ENCODE measurements at regions not wholly inside any gene's neighbourhood (a gene's known extent, or its start where the extent isn't known, plus 50 kb on each side); places are given as distances from the start of the nearest gene placed in this dataset.

- Histone ChIP-seq H3F3A (ENCODE audit: control insufficient read depth, insufficient read depth) (no peaks in the 10 kb centered on the region), H4K20me1 (ENCODE audit: control insufficient read depth, insufficient read depth, low read depth, low read length) (no peaks in the 10 kb centered on the region), H3K27me3 (ENCODE audit: control insufficient read depth, low read length) (peaks cover 4% of the 10 kb centered on the region), H3K36me3 (ENCODE audit: control insufficient read depth, low read length) (no peaks in the 10 kb centered on the region), H3K4me1 (ENCODE audit: control insufficient read depth, low read length) (no peaks in the 10 kb centered on the region), H3K9me2 (replicated peaks; ENCODE audit: control insufficient read depth, low read length) (no peaks in the 10 kb centered on the region), H3K4me3 (ENCODE audit: low read length) (no peak overlapping the region), H3K27ac (ENCODE audit: low read depth, low read length) (no peak overlapping the region), H3K4me2 (ENCODE audit: low read length) (no peak overlapping the region), H3K79me2 (ENCODE audit: control insufficient read depth, low read length) (no peaks in the 10 kb centered on the region), H3K9me3 (ENCODE audit: control insufficient read depth, insufficient read depth, low read length) (no peaks in the 10 kb centered on the region)
- TF ChIP-seq, protein P1, sequence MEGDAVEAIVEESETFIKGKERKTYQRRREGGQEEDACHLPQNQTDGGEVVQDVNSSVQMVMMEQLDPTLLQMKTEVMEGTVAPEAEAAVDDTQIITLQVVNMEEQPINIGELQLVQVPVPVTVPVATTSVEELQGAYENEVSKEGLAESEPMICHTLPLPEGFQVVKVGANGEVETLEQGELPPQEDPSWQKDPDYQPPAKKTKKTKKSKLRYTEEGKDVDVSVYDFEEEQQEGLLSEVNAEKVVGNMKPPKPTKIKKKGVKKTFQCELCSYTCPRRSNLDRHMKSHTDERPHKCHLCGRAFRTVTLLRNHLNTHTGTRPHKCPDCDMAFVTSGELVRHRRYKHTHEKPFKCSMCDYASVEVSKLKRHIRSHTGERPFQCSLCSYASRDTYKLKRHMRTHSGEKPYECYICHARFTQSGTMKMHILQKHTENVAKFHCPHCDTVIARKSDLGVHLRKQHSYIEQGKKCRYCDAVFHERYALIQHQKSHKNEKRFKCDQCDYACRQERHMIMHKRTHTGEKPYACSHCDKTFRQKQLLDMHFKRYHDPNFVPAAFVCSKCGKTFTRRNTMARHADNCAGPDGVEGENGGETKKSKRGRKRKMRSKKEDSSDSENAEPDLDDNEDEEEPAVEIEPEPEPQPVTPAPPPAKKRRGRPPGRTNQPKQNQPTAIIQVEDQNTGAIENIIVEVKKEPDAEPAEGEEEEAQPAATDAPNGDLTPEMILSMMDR (IDR thresholded peaks at IDR 0.05; ENCODE audit: low read depth, low read length, poor library complexity, severe bottlenecking): no peak
- no peak for TF ChIP-seq EZH2phosphoT487 (IDR thresholded peaks at IDR 0.05; ENCODE audit: borderline replicate concordance, low read length)
Measured at GRCh38 chr3:17941152-17941551, 198.7 kb upstream of the TBC1D5 start.

DNA sequence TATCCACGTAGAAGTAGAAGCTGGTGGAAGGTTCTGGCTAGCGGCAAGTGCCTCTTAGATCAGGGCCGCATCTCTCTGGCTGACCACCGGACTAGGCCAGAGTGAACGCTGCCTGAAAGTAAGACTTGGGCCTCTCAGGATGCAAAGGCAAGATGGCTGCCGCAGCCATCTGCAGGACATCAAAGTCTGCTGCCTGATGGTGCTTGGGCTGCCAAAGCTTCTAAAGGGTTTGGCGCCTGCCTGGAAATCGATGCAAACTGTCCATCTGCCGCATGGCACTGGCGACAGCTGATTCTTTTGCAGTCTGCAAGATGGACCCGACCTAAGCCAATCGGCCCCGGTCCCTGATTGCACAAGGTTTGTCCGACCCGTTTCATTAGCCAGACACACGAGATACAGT is 196.7 kb upstream of the TBC1D5 start:
- Histone ChIP-seq H3K36me3 (ENCODE audit: control insufficient read depth, low read length) (no peaks in the 10 kb centered on the region), H3K4me1 (ENCODE audit: control insufficient read depth, low read length) (no peaks in the 10 kb centered on the region), H3K9me2 (replicated peaks; ENCODE audit: control insufficient read depth, low read length) (no peaks in the 10 kb centered on the region), H3K9me3 (ENCODE audit: control insufficient read depth, insufficient read depth, low read length) (no peaks in the 10 kb centered on the region), H4K20me1 (ENCODE audit: control insufficient read depth, insufficient read depth, low read depth, low read length) (no peaks in the 10 kb centered on the region), H3F3A (ENCODE audit: control insufficient read depth, insufficient read depth) (no peaks in the 10 kb centered on the region), H3K4me2 (ENCODE audit: low read length) (no peak overlapping the region), H3K27me3 (ENCODE audit: control insufficient read depth, low read length) (peaks cover 9% of the 10 kb centered on the region), H3K4me3 (ENCODE audit: low read length) (no peak overlapping the region), H3K27ac (ENCODE audit: low read depth, low read length) (no peak overlapping the region), H3K79me2 (ENCODE audit: control insufficient read depth, low read length) (no peaks in the 10 kb centered on the region)
- TF ChIP-seq EZH2phosphoT487 (IDR thresholded peaks at IDR 0.05; ENCODE audit: borderline replicate concordance, low read length): no peak
- TF ChIP-seq, protein P1 (IDR thresholded peaks at IDR 0.05; ENCODE audit: low read depth, low read length, poor library complexity, severe bottlenecking): no peak

DNA sequence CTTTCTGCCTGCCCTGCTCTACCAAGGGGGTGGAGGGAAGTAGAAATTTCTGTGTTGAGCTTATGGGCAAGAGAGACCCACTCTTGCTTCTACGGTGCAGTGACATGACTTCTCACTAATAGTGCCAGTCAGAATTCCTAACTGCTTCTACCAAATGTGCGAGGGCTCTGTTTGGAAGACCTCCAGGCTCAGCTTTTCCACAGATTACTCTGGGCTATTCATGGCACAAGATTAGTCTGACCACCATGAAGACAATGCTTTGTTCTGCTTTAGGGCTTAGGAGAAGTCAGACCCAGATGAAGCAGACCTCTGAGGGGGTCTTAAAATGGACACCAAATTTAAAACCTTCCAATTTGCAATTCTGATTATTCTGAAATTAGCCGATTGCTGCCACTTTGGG is 195.9 kb upstream of the TBC1D5 start:
- Histone ChIP-seq H3K27me3 (ENCODE audit: control insufficient read depth, low read length) (peaks cover 9% of the 10 kb centered on the region), H3K4me2 (ENCODE audit: low read length) (no peak overlapping the region), H3F3A (ENCODE audit: control insufficient read depth, insufficient read depth) (no peaks in the 10 kb centered on the region), H3K79me2 (ENCODE audit: control insufficient read depth, low read length) (no peaks in the 10 kb centered on the region), H3K4me1 (ENCODE audit: control insufficient read depth, low read length) (no peaks in the 10 kb centered on the region), H3K4me3 (ENCODE audit: low read length) (no peak overlapping the region), H3K27ac (ENCODE audit: low read depth, low read length) (no peak overlapping the region), H3K9me2 (replicated peaks; ENCODE audit: control insufficient read depth, low read length) (no peaks in the 10 kb centered on the region), H4K20me1 (ENCODE audit: control insufficient read depth, insufficient read depth, low read depth, low read length) (no peaks in the 10 kb centered on the region), H3K9me3 (ENCODE audit: control insufficient read depth, insufficient read depth, low read length) (no peaks in the 10 kb centered on the region), H3K36me3 (ENCODE audit: control insufficient read depth, low read length) (no peaks in the 10 kb centered on the region)
- TF ChIP-seq, protein P1 (IDR thresholded peaks at IDR 0.05; ENCODE audit: low read depth, low read length, poor library complexity, severe bottlenecking): no peak
- no peak for TF ChIP-seq EZH2phosphoT487 (IDR thresholded peaks at IDR 0.05; ENCODE audit: borderline replicate concordance, low read length)
